WERI-Rb-1 (cell line): ENCODE measurements at regions not wholly inside any gene's neighbourhood (a gene's known extent, or its start where the extent isn't known, plus 50 kb on each side); places are given as distances from the start of the nearest gene placed in this dataset.
A peak's percentile ranks its signal among the peaks of the same experiment; 100 is the strongest.

ENCODE experiments used
- DNase-seq: peaks from one replicate; pipeline ENCODE4 v3.0.0-alpha.2; 2020
- H3K27ac ChIP-seq: fragments of 250-450 bp; sonication (Bioruptor Pico); 2 replicates; pipeline ENCODE4 v1.5.1; 2020; ENCODE audit warnings: mild to moderate bottlenecking, moderate library complexity
- H3K27me3 ChIP-seq: fragments of 250-450 bp; sonication (Bioruptor Pico); 2 replicates; pipeline ENCODE4 v1.5.1; 2021; ENCODE audit warnings: mild to moderate bottlenecking, low read depth, moderate library complexity; ENCODE audit not compliant: insufficient read depth, severe bottlenecking
- H3K36me3 ChIP-seq: fragments of 250-450 bp; sonication (Bioruptor Pico); 2 replicates; pipeline ENCODE4 v1.5.1; 2020; ENCODE audit warnings: mild to moderate bottlenecking, moderate library complexity
- H3K4me3 ChIP-seq: 2 replicates; pipeline ENCODE4 v1.5.1; 2011; ENCODE audit warnings: low read depth, mild to moderate bottlenecking, control low read depth, low read length
- H3K9me3 ChIP-seq: fragments of 250-450 bp; sonication (Bioruptor Pico); 2 replicates; pipeline ENCODE4 v1.5.1; 2021; ENCODE audit warnings: mild to moderate bottlenecking, moderate library complexity; ENCODE audit not compliant: severe bottlenecking
- CTCF ChIP-seq: IDR thresholded peaks from 2 replicates; pipeline ENCODE4 v1.5.1; 2011; ENCODE audit warnings: low read depth, mild to moderate bottlenecking, control low read depth, inconsistent platforms, low read length

DNA sequence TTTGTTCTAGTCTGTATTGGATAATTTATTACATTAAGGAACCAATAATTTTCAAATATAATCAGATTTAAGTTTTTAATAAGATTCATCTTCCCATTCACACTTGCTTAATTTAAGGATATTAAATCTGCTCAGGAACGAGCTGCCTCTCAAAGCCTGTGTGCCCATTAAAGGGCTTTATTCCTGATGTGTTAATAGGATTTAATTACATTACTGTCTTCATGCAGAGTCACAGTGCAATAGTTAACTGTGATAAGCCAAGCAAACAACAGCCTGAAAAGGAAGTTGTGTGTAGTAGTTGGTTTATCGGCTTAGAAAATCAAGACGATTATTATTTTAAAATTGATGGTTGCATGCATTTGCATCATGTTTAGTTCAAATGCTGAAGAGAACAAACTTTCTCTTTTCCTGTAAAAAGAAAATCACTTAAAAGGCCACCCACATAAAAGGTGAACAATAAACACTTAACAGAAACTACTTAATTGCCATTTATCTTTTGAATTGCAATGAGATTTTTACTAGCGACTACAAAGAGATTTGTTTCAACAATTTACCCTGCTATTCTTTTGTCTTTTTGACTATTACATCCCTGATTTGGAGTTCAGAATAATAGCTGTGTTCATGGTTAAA is 174.6 kb downstream of the RWDD3 start:
- DNase-seq = no peak

GRCh38 chr1:95409276-95409675 is 175.3 kb downstream of the RWDD3 start:
- H3K27ac ChIP-seq = peak overlapping the region; percentile 87
- DNase-seq = no peak
- TF ChIP-seq CTCF = no peak
- H3K4me3 ChIP-seq = 0 out of 2 replicates have a peak overlapping the region, but pooled peaks have one; percentile 8
- H3K36me3 ChIP-seq = no peaks in the 10 kb centered on the region
- H3K27me3 ChIP-seq = no peaks in the 10 kb centered on the region
- H3K9me3 ChIP-seq = no peaks in the 10 kb centered on the region

More for the DNA sequence above, 174.6 kb downstream of the RWDD3 start:
- TF ChIP-seq CTCF = no peak
- no peaks in the 10 kb centered on the region for H3K27me3 ChIP-seq
- H3K27ac ChIP-seq = peak overlapping the region; percentile 87
- no peaks in the 10 kb centered on the region for H3K9me3 ChIP-seq
- peak overlapping the region; percentile 31 for H3K4me3 ChIP-seq
- H3K36me3 ChIP-seq = no peaks in the 10 kb centered on the region

- Histone ChIP-seq H3K4me3 (no peak overlapping the region), H3K9me3 (no peaks in the 10 kb centered on the region), H3K36me3 (no peaks in the 10 kb centered on the region), H3K27me3 (no peaks in the 10 kb centered on the region), H3K27ac (no peak overlapping the region)
- DNase-seq = no peak
- TF ChIP-seq CTCF = no peak
Measured at GRCh38 chr1:95409901-95410300, 175.9 kb downstream of the RWDD3 start.

DNA sequence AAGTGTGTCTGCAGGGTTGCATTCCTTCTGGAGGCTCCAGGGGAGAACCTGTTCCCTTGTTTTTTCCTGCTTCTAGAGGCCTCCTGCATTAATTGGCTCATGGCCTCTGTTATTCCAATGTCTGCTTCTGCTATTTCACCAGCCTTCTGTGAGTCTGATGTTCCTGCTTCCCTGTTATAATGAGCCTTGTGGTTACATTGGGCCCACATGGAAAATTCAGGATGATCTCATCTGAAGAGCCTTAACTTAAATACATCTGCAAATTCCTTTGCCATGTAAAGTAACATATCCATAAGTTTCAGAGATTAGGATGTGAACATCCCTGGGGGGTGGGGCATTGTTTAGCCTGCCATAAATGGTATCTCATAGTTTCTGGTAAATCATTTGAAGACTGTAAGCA is 181.1 kb downstream of the RWDD3 start:
- no peaks in the 10 kb centered on the region for H3K9me3 ChIP-seq
- no peaks in the 10 kb centered on the region for H3K36me3 ChIP-seq
- H3K27me3 ChIP-seq = no peaks in the 10 kb centered on the region
- no peak overlapping the region for H3K4me3 ChIP-seq
- DNase-seq = no peak
- no peak for TF ChIP-seq CTCF
- H3K27ac ChIP-seq = no peak overlapping the region

DNA sequence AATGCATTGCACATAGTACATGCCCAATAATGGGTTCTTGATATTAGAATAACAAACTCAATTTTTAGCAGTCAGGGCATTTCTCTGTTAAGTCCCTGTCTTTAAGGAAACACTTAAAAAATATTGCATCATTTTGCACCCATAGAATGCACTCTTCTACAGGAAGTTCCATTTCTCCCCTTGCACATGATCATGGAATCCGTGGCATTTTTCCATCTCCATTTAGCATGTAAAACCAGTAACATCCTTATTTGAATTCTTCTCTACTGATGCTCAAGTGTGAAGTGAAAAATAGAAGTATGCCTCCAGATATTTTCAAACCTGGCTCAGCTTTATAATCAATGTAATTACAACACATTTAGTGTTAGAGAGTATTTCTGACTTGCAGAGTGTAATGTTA is 192.8 kb downstream of the RWDD3 start:
- Histone ChIP-seq H3K4me3 (no peak overlapping the region), H3K27me3 (no peaks in the 10 kb centered on the region), H3K9me3 (no peaks in the 10 kb centered on the region), H3K27ac (no peak overlapping the region), H3K36me3 (no peaks in the 10 kb centered on the region)
- no peak for DNase-seq
- TF ChIP-seq CTCF = no peak

GRCh38 chr1:95427525-95427924 is 193.5 kb downstream of the RWDD3 start:
- Histone ChIP-seq H3K36me3 (no peaks in the 10 kb centered on the region), H3K27me3 (no peaks in the 10 kb centered on the region), H3K27ac (no peak overlapping the region), H3K4me3 (no peak overlapping the region), H3K9me3 (no peaks in the 10 kb centered on the region)
- no peak for DNase-seq
- TF ChIP-seq CTCF = no peak
